Esophagus squamous epithelium (tissue), 5 donors: ENCODE measurements at regions not wholly inside any gene's neighbourhood (a gene's known extent, or its start where the extent isn't known, plus 50 kb on each side); places are given as distances from the start of the nearest gene placed in this dataset.

ENCODE experiments used
- DNase-seq: peaks from one replicate; lab custom pipeline; 2025; lab: John Stamatoyannopoulos, UW
- H3K27ac ChIP-seq, 4 donors: fragments of 200-600 bp; sonication (generic); one replicate each; pipeline ENCODE4 v1.5.1; 2016 to 2019; ENCODE audit warnings: mild to moderate bottlenecking in 1 of 4
- H3K27me3 ChIP-seq, 4 donors: fragments of 200-600 bp; sonication (generic); 1 replicate in 3 of 4; 2 replicates in 1 of 4; pipeline versions ENCODE4 v1.5.1 to v1.6.0; 2017 to 2021; ENCODE audit warnings: antibody characterized with exemption in 1 of 4
- H3K36me3 ChIP-seq, 3 donors: fragments of 200-600 bp; sonication (generic); one replicate each; pipeline ENCODE4 v1.5.1; 2016 to 2019
- H3K4me1 ChIP-seq, 3 donors: fragments of 200-600 bp; sonication (generic); one replicate each; pipeline ENCODE4 v1.5.1; 2017 to 2019
- H3K4me3 ChIP-seq, 4 donors: fragments of 200-600 bp; sonication (generic); 1 replicate in 3 of 4; 2 replicates in 1 of 4; pipeline ENCODE4 v1.5.1; 2016 to 2019; ENCODE audit warnings: mild to moderate bottlenecking in 2 of 4, moderate library complexity in 1 of 4
- H3K9me3 ChIP-seq, 3 donors: fragments of 200-600 bp; sonication (generic); one replicate each; pipeline ENCODE4 v1.5.1; 2016 to 2019
- CTCF ChIP-seq, 6 experiments: fragments of 450-650 bp in 4 of 6; fragments of 200-600 bp in 2 of 6; sonication (generic) in 2 of 6; IDR thresholded peaks; one replicate each; pipeline ENCODE4 v1.5.1; 2016 to 2019; ENCODE audit warnings: antibody characterized with exemption in 6 of 6, mild to moderate bottlenecking in 4 of 6, moderate library complexity in 4 of 6
- POLR2A ChIP-seq, 4 donors: fragments of 450-650 bp; IDR thresholded peaks; one replicate each; pipeline ENCODE4 v1.6.1; 2017; ENCODE audit warnings: antibody characterized with exemption in 4 of 4, mild to moderate bottlenecking in 4 of 4, moderate library complexity in 3 of 4
- WGBS, 2 donors: methylation state at CpG; one replicate each; pipeline ENCODE4 v1.1.5; 2018; 5-methylcytosine and 5-hydroxymethylcytosine counted together
- intact Hi-C: fragments of 100-400 bp; cut with DNase I; formaldehyde crosslinking; loops from one replicate; pipeline ENCODE4 v1.15.0; 2022
- donor health status: DM: yes; HTN: yes; CAD: no.

GRCh38 chr11:11220786-11221185 lies 132.3 kb downstream of the CSNK2A3 start:
- H3K9me3 ChIP-seq: no peaks in the 10 kb centered on the region
- whole genome bisulfite sequencing, 2 donors: 43 to 63% methylated on average over 6 to 9 of the region's 9 CpGs
- no peaks in the 10 kb centered on the region for H3K36me3 ChIP-seq
- H3K4me1 ChIP-seq: peaks cover 4 to 59% (median 6%) of the 10 kb centered on the region in 3 donors
- intact Hi-C loops: no loop called here
- no peak for TF ChIP-seq CTCF (IDR thresholded peaks at IDR 0.05)
- TF ChIP-seq POLR2A (IDR thresholded peaks at IDR 0.05): no peak
- no peak overlapping the region for H3K4me3 ChIP-seq
- no peaks in the 10 kb centered on the region for H3K27me3 ChIP-seq
- H3K27ac ChIP-seq: no peak overlapping the region
- DNase-seq: no peak

GRCh38 chr11:11218629-11218986 lies 134.4 kb downstream of the CSNK2A3 start:
- intact Hi-C loops: no loop called here
- WGBS, 2 donors: 60 to 63% methylated on average over 3 of the region's 3 CpGs
- Histone ChIP-seq H3K36me3 (no peaks in the 10 kb centered on the region), H3K4me1 (peaks cover 8 to 72% (median 19%) of the 10 kb centered on the region in 3 donors), H3K4me3 (no peak overlapping the region), H3K27me3 (no peaks in the 10 kb centered on the region), H3K27ac (no peak overlapping the region), H3K9me3 (no peaks in the 10 kb centered on the region)
- TF ChIP-seq POLR2A (IDR thresholded peaks at IDR 0.05) (no peak), CTCF (IDR thresholded peaks at IDR 0.05) (no peak)
- DNase-seq: no peak

GRCh38 chr11:11217929-11218628 lies 135.0 kb downstream of the CSNK2A3 start:
- no peak for DNase-seq
- intact Hi-C loops: no loop called here
- Histone ChIP-seq H3K27ac (no peak overlapping the region), H3K4me3 (no peak overlapping the region), H3K27me3 (no peaks in the 10 kb centered on the region), H3K4me1 (peaks cover 8 to 77% (median 24%) of the 10 kb centered on the region in 3 donors), H3K9me3 (no peaks in the 10 kb centered on the region), H3K36me3 (no peaks in the 10 kb centered on the region)
- WGBS, 2 donors: 70 to 80% methylated on average over 4 to 5 of the region's 5 CpGs
- TF ChIP-seq POLR2A (IDR thresholded peaks at IDR 0.05): no peak
- TF ChIP-seq CTCF (IDR thresholded peaks at IDR 0.05): no peak

- WGBS, 2 donors: 90 to 91% methylated on average over 8 to 9 of the region's 9 CpGs
- Histone ChIP-seq H3K27ac (no peak overlapping the region), H3K9me3 (no peaks in the 10 kb centered on the region), H3K27me3 (no peaks in the 10 kb centered on the region), H3K36me3 (no peaks in the 10 kb centered on the region), H3K4me1 (peaks cover 8 to 84% (median 30%) of the 10 kb centered on the region in 3 donors), H3K4me3 (no peak overlapping the region)
- no peak for TF ChIP-seq POLR2A (IDR thresholded peaks at IDR 0.05)
- TF ChIP-seq CTCF (IDR thresholded peaks at IDR 0.05): no peak
- no peak for DNase-seq
- intact Hi-C loops: no loop called here
These were observed 135.6 kb downstream of the CSNK2A3 start for GRCh38 chr11:11217289-11217928.

GRCh38 chr11:11215944-11216343 lies 137.1 kb downstream of the CSNK2A3 start:
- 80% methylated on average over 2 of the region's 3 CpGs for WGBS, 2 donors
- H3K36me3 ChIP-seq: no peaks in the 10 kb centered on the region
- intact Hi-C loops: no loop called here
- TF ChIP-seq CTCF (IDR thresholded peaks at IDR 0.05) (no peak), POLR2A (IDR thresholded peaks at IDR 0.05) (no peak)
- H3K27me3 ChIP-seq: no peaks in the 10 kb centered on the region
- DNase-seq: no peak
- no peak overlapping the region for H3K27ac ChIP-seq
- H3K4me3 ChIP-seq: no peak overlapping the region
- no peaks in the 10 kb centered on the region for H3K9me3 ChIP-seq
- peaks cover 4 to 92% (median 37%) of the 10 kb centered on the region in 3 donors for H3K4me1 ChIP-seq
